AML-193 (cell line): ENCODE measurements at regions not wholly inside any gene's neighbourhood (a gene's known extent, or its start where the extent isn't known, plus 50 kb on each side); places are given as distances from the start of the nearest gene placed in this dataset.
"Not testable (repeated sequence)": the region's sequence is repeated elsewhere in the genome, so short reads cannot be mapped to it uniquely, and the experiment has no call there.

Experiments
- DNase-seq, 2 experiments: peaks; one replicate each; lab custom pipeline; 2025; lab: John Stamatoyannopoulos, UW

DNA sequence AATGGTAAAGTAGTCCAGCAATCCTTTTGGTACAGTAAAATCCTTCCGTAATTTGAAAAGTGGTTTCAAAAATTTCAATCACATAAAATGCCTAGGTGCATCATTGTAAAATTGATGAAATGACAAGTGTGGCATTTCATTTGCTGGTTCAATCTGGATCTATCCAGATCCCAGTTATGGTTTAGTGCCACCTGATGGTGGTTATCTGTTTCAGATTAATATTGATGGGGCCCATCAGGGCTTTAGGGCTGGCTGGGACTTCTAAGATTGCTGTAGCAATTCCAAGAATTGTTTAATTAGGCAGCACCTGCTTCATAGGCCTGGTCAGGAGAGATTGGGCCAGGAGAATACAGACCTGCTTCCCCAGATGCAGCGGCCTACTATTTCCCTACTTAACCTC, 55.5 kb upstream of the PIK3C3 start:
- DNase-seq: no peak

DNA sequence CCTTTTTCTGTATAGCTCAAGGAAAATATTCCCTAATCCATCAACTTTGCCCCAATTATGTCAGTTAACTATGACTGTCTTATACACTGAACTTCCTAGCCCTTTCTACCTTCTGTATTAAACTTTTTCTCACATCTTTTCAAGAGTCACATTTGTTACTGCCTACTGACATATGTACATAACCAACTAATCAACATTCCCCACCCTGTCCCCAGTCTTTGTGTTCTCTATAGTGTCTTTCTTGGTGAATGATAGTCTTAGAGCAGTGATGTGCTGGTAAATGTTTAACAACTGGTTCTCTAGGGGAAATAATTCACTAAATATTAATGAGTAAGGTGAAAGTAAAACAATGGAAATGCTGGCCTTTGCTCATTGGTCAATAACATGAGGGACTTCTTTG, 61.6 kb upstream of the PIK3C3 start:
- no peak for DNase-seq

DNA sequence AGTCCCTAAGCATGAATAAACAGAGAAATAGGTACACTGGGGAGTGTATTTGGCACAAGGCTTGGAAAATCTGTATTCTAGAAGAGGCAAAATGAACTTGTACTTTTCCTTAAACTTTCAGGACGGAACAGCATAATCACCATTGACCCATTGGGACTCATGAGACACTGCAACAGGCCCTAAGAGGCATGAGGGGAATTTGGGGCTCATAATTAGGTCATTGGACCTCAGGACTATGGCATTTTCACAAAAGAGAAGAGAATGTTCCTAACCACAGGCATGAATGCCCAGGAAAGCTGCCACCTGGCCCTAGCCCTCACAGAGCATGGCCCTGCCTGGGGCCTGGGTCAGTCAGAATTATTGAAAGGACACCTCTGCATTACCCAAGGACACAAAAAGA, 67.9 kb upstream of the PIK3C3 start:
- no peak for DNase-seq

GRCh38 chr18:41886126-41886807, 68.8 kb upstream of the PIK3C3 start:
- no peak for DNase-seq

DNA sequence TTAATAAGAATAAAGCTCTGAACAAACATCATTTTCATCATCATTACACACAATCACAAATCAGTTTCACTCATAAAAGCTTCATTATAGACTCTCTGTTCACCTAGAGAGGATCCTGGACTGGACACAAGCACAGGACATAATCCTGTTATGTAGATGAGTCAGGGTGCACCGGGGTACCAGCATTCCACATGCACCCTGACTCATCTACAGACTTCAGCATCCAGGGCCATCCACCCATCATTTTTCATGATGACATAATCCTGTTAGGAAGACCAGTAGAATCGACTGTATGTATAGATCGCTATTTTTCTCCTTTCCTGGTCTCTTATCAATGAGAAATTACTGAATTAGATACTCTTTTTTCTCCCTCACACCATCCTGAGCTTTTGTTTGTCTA, 73.7 kb upstream of the PIK3C3 start:
- DNase-seq: no peak

- no peak for DNase-seq
These were observed 75.8 kb upstream of the PIK3C3 start for GRCh38 chr18:41879256-41879655.

DNA sequence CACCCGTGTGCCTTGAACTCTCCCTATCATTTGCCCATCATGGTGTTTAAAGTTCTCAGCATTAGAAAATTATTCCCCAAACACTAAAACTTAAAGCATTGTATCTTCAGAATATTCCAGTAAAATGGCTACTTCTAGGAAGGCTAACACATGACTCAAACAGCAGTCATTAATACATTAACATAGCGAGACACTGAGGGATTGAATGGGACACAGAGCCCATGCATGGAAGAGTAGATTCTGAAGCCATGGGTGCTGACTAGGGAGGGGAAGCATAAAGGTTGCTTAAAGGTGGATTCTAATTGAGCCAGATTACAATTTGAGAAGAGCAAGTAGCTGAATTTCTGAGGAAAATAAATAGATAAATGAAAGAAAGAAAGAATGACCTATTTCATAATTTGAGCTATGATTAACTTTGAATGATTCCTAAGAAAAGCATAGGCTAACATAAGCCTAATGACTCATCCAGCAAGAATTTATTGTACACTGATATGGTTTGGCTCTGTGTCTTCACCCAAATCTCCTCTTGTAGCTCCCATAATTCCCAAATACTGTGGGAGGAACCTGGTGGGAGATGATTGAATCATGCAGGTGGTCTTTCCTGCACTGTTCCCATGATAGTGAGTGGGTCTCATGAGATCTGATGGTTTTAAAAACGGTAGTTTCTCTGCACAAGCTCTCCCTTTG, 79.8 kb upstream of the PIK3C3 start:
- DNase-seq: no peak

- no peak for DNase-seq
These were observed 81.3 kb upstream of the PIK3C3 start for GRCh38 chr18:41873730-41874129.

GRCh38 chr18:41872206-41872605, 82.8 kb upstream of the PIK3C3 start:
- DNase-seq: no peak

DNA sequence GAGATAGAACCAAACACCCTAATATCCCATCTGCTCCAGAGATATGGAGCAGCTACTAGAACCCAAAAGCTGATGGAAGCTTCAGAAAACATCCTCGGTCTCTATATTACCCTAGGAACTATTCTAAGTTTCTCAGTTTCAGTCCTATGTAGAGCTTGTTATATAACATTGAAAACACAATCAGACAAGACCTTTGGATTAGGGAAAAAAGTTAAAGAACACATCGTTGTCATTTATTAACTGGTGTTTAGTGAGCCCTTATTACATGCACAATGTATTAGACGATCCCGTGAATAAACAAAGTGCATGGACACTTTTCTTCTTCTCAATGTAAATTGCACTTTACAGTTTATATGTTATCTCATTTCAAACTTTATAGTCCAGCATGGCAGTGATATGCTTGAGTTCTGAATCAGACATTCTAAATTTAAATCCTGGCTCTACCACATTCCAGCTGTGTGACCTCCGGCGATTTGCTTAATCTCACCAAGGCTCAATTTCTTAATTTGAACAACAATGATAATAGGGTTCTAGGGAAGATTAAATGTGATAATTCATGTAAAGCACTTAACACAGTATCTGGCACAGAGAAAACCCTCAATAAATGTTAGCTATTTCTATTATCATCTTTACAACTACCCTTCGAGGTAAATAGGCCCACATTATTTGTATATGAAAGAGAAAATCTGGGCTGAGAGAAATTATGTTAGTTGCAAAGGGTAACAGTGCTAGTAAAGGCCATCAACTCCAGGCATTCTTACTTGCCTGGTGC, 83.6 kb upstream of the PIK3C3 start:
- DNase-seq: no peak

DNA sequence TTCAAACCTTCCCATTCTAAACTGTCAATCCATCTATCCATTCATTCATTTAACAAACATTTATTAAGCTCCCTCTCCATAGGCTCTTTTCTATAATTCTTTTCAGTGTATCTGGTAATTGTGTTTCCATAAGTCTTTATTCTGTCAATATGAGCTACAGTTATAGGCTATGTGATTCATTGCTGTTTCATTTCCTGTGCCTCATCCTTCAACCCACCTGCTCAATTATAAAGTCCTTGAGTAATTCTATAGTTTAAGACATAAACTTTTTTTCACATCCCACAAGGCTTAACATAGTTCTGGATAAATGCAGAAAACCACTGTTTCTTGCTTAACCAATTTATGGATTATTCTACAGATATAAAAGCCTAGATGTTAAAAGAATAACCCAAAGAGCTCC, 84.2 kb upstream of the PIK3C3 start:
- no peak for DNase-seq

GRCh38 chr18:41870191-41870590, 84.8 kb upstream of the PIK3C3 start:
- no peak for DNase-seq

DNA sequence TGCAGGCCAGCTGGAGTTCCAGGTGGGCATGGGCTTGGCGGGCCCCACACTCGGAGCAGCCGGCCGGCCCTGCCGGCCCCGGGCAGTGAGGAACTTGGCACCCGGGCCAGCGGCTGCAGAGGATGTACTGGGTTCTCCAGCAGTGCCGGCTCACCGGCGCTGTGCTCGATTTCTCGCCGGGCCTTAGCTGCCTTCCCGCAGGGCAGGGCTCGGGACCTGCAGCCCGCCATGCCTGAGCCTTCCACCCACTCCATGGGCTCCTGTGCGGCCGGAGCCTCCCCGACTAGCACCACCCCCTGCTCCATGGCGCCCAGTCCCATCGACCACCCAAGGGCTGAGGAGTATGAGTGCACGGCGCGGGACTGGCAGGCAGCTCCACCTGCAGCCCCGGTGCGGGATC, 89.2 kb upstream of the PIK3C3 start:
- DNase-seq: not testable (repeated sequence)

DNA sequence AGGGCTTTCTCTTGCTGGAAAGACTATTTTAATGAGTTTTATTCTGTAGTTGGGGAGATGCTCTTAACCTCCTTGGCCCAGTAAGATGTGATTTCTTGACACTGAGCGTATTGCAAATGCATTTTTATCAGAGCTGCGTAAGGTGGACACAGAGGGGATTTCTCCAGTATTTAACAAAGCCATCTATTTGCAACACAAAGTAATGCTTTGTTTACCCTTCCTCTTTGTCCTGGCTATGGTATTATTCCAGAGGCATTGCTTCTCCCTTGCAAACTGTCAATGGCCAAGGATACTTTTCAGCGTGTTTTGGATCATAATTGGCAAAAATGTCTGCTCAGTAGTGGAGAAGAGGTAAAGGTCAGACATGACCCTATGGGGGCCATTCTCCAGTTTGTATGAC, 90.8 kb upstream of the PIK3C3 start:
- DNase-seq: no peak

DNA sequence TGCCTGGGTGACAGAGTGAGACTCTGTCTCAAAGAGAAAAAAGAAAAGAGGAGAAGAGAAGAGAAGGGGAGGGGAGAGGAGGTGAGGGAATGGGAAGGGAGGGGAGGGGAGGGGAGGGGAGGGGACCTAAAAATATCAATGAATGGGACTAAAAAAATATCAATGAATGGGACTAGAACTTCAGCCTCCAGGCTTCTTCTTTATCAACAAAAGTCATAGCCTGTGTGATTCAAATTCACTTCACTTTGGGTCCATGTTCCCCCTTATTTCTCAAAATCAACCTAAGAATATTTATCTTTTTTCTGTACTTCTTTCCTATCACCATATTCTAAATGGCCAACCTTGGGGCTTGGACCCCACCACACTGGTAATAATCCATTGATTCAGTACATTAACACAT, 92.1 kb upstream of the PIK3C3 start:
- DNase-seq: no peak

DNA sequence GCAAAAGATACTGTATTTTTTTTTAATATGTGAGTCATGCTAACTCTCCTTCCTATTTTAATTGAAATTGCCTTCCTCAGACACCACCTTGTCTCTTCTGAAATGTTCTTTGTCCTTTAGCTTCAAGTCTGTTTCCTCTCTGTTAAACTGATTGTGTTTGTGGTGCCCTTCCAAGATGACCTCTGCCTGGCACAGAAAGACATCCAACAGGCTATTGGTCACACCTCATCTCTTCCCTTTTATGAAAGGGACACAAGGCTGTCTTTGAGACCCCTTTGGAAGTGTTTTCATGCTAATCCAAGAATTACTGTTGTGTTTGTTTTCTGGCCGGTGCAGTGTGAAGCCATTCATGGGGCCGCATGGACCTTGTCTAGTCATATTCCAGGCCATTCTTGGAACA, 94.0 kb upstream of the PIK3C3 start:
- no peak for DNase-seq

DNA sequence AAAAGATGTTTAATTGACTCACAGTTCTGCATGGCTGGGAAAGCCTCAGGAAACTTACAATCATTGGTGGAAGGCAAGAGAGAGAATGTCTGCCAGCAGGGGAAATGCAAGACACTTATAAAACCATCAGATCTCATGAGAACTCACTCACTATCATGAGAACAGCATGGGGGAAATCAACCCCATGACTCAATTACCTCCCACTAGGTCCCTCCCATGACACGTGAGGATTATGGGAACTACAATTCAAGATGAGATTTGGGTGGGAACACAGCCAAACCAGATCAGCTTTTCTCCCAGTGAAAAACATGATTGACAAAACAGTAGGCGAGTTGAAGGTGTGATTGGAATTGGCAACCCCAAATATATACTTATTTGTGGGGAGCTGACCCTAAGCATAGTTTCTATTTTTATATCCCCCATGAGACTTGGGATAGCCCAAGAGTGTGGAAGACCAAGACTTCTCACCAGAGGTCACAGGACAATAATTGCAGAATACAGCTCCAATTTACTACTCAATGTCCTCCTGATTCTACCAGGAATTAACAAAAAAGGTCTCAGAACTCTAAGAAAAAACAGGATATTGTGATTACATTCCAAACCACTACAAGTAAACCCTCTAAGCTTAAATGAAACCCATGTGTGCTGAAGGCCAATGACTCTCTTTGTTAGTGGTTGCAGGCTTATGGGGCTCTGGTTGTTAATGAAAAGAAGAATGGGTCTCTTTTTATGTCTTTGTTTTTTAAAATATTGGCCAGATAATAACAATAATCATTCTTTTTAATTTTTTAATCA, 96.1 kb upstream of the PIK3C3 start:
- no peak for DNase-seq

DNA sequence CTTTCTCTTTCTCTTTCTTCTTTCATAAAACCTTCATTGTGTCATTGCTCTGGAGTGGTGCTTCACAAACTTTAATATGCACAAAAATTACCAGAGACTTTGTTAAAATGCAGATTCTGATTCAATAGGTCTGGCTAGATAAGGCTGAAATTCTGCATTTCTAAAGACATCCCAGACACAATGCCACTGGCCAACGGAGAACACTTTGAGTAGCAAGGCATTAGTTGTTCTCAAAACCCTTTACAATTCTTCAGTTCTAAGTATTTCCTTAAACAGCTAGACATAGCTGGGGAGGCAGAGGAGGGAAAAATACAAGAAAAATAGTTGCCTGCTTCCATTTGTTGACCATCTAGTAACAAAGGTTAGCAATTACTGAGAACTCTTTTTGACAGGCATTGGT, 101.8 kb upstream of the PIK3C3 start:
- DNase-seq: no peak

- DNase-seq: no peak
These were observed 104.3 kb upstream of the PIK3C3 start for GRCh38 chr18:41850781-41851180.

DNA sequence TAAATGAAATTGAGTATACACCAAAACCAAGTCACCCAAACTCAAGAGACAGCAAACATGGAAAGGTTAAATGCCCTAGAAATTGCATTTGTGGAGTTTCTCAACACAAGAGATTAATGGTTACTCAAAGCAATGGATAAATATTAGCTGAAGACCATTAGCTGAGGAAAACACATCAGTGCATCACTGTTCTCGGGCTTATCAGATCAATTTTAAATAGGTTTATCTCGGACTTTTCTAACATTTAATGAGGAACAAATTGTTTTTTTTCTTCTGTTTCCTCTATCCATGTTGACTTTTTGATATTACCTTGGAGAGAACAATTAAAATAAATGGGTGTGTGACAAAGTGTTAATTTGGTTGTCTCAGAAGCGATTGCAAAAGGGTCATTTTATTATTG, 105.4 kb upstream of the PIK3C3 start:
- no peak for DNase-seq

DNA sequence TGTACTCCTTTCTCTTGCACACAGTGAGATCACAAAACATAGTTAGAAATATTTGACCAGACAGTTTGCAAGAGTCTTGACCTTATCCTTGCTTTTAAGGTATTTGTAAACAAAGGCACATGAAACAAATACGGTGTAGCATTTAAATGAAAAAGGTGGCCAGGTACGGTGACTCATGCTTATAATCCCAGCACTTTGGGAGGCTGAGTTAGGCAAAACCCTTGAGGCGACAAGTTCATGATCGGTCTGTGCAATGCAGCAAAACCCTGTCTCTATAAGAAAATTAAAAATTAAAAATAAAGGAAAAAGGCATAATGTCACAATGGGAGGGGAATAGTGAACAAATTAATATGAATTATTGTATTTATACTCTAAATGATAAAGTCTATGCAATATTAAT, 109.5 kb upstream of the PIK3C3 start:
- no peak for DNase-seq

GRCh38 chr18:41842886-41843285, 112.1 kb upstream of the PIK3C3 start:
- DNase-seq: no peak
